Dermis microvascular lymphatic vessel endothelial cell (primary cell): ENCODE measurements at regions not wholly inside any gene's neighbourhood (a gene's known extent, or its start where the extent isn't known, plus 50 kb on each side); places are given as distances from the start of the nearest gene placed in this dataset.
"Not testable (repeated sequence)": the region's sequence is repeated elsewhere in the genome, so short reads cannot be mapped to it uniquely, and the experiment has no call there.

Source experiments
- DNase-seq, 2 donors: peaks; one replicate each; pipeline versions ENCODE4 v3.0.0 to v3.0.0-alpha.2; 2010; ENCODE audit warnings: low read depth in 2 of 2

DNA sequence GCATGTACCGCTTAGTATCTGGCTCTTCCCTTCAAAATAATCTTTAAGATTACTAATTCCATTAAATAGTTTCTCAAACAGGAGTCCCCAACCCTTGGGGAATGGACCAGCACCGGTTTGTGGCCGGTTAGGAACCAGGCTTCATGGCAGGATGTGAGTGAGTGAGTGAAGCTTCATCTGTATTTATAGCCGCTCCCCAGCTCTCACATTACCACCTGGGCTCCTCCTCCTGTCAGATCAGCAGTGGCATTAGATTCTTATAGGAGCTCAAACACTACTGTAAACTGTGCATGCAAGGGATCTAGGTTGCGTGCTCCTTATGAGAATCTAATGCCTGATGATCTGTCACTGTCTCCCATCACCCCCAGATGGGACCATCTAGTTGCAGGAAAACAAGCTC, 332.6 kb upstream of the ZNF608 start:
- not testable (repeated sequence) for DNase-seq

- DNase-seq, result no peak
Measured at GRCh38 chr5:125081101-125081500, 334.7 kb upstream of the ZNF608 start.

- no peak for DNase-seq
Measured at GRCh38 chr5:125083981-125084380, 337.5 kb upstream of the ZNF608 start.

GRCh38 chr5:125085797-125086505, 339.5 kb upstream of the ZNF608 start:
- no peak for DNase-seq

DNA sequence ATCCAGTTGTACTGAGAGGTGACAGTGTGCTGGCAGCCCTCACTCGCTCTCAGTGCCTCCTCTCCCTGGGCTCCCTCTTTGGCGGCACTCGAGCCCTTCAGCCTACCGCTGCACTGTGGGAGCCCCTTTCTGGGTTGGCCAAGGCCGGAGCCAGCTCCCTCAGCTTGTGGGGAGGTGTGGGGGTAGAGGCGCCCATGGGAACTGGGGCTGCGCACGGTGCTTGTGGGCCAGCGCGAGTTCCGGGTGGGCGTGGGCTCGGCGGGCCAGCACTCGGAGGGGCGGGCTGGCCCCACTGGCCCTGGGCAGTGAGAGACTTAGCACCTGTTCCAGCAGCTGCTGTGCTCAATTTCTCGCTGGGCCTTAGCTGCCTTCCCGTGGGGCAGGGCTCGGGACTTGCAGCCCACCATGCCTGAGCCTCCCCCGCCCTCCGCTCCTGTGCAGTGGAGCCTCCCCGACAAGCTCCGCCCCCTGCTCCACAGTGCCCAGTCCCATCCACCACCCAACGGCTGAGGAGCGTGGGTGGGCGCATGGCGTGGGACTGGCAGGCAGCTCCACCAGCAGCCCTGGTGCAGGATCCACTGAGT, 342.2 kb upstream of the ZNF608 start:
- no peak for DNase-seq

DNA sequence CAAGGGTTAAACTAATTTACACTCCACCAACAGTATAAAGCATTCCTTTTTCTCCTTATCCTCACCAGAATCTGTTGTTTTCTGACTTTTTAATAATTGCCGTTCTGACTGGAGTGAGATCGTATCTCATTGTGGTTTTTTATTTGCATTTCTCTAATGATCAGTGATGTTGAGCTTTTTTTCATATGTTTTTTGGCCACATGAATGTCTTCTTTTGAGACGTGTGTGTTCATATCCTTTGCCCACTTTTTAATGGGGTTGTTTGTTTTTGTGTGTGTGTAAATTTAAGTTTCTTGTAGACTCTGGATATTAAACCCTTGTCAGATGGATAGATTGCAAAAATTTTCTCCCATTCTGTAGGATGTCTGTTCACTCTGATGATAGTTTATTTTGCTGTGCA, 345.7 kb upstream of the ZNF608 start:
- DNase-seq, result not testable (repeated sequence)

GRCh38 chr5:125093776-125094175, 347.3 kb upstream of the ZNF608 start:
- DNase-seq, result peak in 1 of 2 donors; percentile 87

GRCh38 chr5:125100342-125100741, 353.9 kb upstream of the ZNF608 start:
- no peak for DNase-seq

DNA sequence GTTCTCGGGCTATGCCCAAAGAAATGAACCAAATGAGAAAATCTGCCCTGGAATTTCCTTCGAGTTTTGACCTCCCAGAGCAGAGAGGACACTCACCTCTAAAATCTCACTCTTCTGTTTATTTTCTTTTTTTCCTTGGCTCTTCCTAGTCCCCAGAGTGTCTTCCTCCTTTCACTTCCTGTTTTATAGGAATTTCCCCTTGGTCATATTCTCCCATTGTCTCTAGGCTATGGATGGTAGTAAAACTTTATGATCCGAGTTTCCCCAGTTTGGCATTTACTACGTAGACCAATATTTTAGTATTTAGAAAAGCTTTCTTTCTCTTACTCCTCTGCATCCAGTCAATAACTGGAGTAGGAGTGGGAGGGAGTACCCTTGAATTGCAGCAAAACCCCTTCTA, 354.5 kb upstream of the ZNF608 start:
- peak in 1 of 2 donors; percentile 21 for DNase-seq

DNA sequence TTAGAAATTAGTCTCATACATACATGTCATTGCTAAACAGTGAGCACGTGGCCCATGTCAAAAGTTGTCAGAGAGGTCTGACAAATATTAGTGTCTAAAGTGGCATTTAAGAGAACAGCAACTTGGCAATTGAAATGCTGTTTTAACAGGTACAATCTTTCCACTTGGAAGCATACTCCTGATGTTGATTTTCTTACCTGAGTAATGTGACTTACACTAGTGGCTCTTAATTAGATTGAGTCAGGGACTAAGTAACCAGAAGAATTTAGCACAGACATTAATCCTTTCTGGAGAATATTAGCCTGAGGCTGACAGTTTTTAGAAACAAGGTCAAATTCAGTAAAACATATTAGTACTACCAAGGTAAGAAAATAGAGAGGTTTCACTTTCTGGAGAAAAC, 357.0 kb upstream of the ZNF608 start:
- no peak for DNase-seq

DNA sequence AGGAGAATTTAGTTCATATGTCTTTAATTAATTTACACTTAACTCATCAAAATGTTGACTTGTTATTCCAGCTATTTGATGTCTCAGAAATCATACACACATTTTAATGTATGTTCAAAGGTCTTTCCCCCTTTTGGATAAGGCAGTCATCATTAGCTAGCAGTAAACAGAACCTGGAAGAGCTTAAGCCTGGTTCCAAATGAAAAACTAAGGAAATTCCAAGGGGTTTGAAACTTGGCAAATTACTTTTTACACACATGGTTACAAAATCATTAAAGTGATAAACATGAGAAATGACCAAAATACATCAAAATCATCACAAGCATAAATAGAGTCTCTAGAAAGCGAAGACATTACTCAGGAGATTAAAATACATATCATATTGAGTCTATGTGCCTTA, 359.8 kb upstream of the ZNF608 start:
- DNase-seq, result no peak

GRCh38 chr5:125106881-125107280, 360.4 kb upstream of the ZNF608 start:
- peak; percentile 50 to 85 for DNase-seq

DNA sequence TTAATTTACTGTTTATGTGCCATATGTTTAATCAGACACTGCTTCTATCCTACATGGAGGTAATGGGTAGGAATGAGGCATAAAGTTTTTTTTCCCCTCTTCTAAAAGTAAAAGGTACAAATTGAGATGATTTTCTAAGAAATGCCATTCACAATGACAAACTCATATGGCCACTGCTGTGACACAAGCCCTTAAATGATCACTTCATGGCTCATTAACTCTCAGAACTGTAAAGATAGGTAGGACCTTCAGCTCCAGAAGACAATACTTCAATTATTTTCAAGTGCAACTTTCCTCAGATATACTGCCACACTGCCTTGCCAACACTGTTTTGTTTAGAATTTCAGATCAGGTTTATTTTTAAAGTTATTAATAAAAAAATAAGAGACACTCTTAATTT, 362.9 kb upstream of the ZNF608 start:
- DNase-seq, result no peak

DNA sequence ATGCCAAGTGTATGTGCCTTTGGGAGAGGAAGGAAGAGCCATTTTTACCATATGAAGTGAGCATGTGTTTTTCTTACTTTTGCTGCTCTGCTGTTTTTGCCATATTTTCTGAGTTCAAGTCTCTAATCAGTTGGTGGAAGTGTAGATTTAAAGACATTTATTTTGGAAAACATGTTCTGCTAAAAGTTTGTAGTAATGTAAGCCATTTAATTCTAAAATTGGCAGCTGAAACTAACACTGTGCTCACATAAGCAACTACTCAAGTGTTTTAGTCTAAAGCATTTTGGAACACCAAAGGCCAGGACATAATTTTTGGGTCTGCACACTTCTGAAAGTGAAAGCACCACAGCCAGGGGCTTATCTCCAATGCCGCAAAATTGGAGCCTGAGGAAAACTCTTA, 363.4 kb upstream of the ZNF608 start:
- DNase-seq, result no peak

GRCh38 chr5:125112196-125112595, 365.8 kb upstream of the ZNF608 start:
- DNase-seq, result no peak

- DNase-seq, result no peak
Measured at GRCh38 chr5:125113328-125113727, 366.9 kb upstream of the ZNF608 start.

GRCh38 chr5:125115195-125115525, 368.7 kb upstream of the ZNF608 start:
- DNase-seq, result no peak

- DNase-seq, result no peak
Measured at GRCh38 chr5:125117566-125117965, 371.1 kb upstream of the ZNF608 start.

DNA sequence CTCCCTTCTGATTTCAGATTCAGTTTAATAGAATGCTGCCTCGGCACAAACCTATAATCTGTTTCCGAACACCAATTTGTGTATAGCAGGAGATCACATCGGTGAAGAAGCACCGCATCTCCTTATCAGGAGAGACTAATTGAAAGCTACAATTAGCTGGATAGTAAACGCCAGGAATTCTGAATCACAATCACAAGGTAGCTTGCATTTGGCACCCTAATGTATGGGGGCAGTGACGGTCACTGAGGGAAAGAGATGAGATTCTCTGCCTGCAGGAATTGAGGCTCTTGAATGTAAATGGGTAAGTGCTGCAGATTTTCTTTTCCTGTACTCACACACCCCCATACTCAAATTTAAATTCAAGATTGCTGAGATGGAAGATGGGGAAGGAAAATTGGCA, 373.6 kb upstream of the ZNF608 start:
- no peak for DNase-seq

GRCh38 chr5:125125031-125125823, 378.8 kb upstream of the ZNF608 start:
- no peak for DNase-seq

- DNase-seq, result no peak
Measured at GRCh38 chr5:125126050-125126449, 379.6 kb upstream of the ZNF608 start.

GRCh38 chr5:125129151-125129806, 382.8 kb upstream of the ZNF608 start:
- no peak for DNase-seq
